OCI-LY1 (cell line): ENCODE measurements at regions not wholly inside any gene's neighbourhood (a gene's known extent, or its start where the extent isn't known, plus 50 kb on each side); places are given as distances from the start of the nearest gene placed in this dataset.

ENCODE experiments used
- H2AFZ ChIP-seq: fragments of 200-600 bp; sonication (generic), shearing (Covaris generic); 2 replicates; pipeline ENCODE4 v1.6.0; 2014; ENCODE audit warnings: antibody characterized with exemption, mild to moderate bottlenecking, low read length
- H3F3A ChIP-seq: fragments of 200-600 bp; sonication (generic), shearing (Covaris generic); 2 replicates; pipeline ENCODE4 v1.6.0; 2014; ENCODE audit warnings: mild to moderate bottlenecking, antibody characterized with exemption, low read length, moderate library complexity; ENCODE audit not compliant: insufficient read depth
- H3K27ac ChIP-seq: fragments of 200-600 bp; sonication (generic); 2 replicates; pipeline ENCODE4 v1.5.1; 2014; ENCODE audit warnings: low read length, mixed run types, mild to moderate bottlenecking, low read depth; ENCODE audit not compliant: poor library complexity, severe bottlenecking
- H3K27me3 ChIP-seq: fragments of 200-600 bp; sonication (generic); 2 replicates; pipeline ENCODE4 v1.6.0; 2014; ENCODE audit warnings: antibody characterized with exemption, mild to moderate bottlenecking, low read length, moderate library complexity; ENCODE audit not compliant: insufficient read depth
- H3K36me3 ChIP-seq: fragments of 200-600 bp; sonication (generic); 2 replicates; pipeline ENCODE4 v1.6.1; 2014; ENCODE audit warnings: mild to moderate bottlenecking, antibody characterized with exemption, low read length, moderate library complexity, mixed read lengths; ENCODE audit not compliant: insufficient read depth
- H3K4me1 ChIP-seq: fragments of 200-600 bp; sonication (generic); 2 replicates; pipeline ENCODE4 v1.5.1; 2014; ENCODE audit warnings: mild to moderate bottlenecking, low read length, moderate library complexity; ENCODE audit not compliant: insufficient read depth, severe bottlenecking
- H3K4me2 ChIP-seq: fragments of 200-600 bp; sonication (generic), shearing (Covaris generic); 2 replicates; pipeline ENCODE4 v1.6.1; 2014; ENCODE audit warnings: low read length
- H3K4me3 ChIP-seq: fragments of 200-600 bp; sonication (generic); 2 replicates; pipeline ENCODE4 v1.5.1; 2014; ENCODE audit warnings: low read length, low read depth, mild to moderate bottlenecking, mixed read lengths; ENCODE audit not compliant: poor library complexity, severe bottlenecking
- H3K79me2 ChIP-seq: fragments of 200-600 bp; shearing (Covaris generic); 2 replicates; pipeline ENCODE4 v1.6.1; 2016; ENCODE audit warnings: mixed run types, low read length, mixed read lengths; ENCODE audit not compliant: insufficient read depth
- H3K9ac ChIP-seq: fragments of 200-600 bp; sonication (generic), shearing (Covaris generic); 2 replicates; pipeline ENCODE4 v1.6.1; 2014; ENCODE audit warnings: mild to moderate bottlenecking, low read length, mixed read lengths
- H3K9me2 ChIP-seq: fragments of 200-600 bp; sonication (generic), shearing (Covaris generic); 2 replicates; pipeline ENCODE4 v1.6.1; 2014; ENCODE audit warnings: low read depth, mild to moderate bottlenecking, low read length, mixed read lengths
- H3K9me3 ChIP-seq: fragments of 200-600 bp; shearing (Covaris generic); 2 replicates; pipeline ENCODE4 v1.6.1; 2014; ENCODE audit warnings: low read length, mixed read lengths
- H4K20me1 ChIP-seq: fragments of 200-600 bp; sonication (generic), shearing (Covaris generic); 2 replicates; pipeline ENCODE4 v1.6.0; 2016; ENCODE audit warnings: mild to moderate bottlenecking, low read length; ENCODE audit not compliant: insufficient read depth
- CTCF ChIP-seq: fragments of 200-600 bp; sonication (generic), shearing (Covaris generic); IDR thresholded peaks from 2 replicates; pipeline ENCODE4 v1.5.1; 2017; ENCODE audit warnings: mild to moderate bottlenecking, antibody characterized with exemption, low read length, moderate library complexity, mixed read lengths
- EZH2 ChIP-seq: fragments of 200-600 bp; sonication (generic), shearing (Covaris generic); IDR thresholded peaks from 2 replicates; pipeline ENCODE4 v1.8.0; 2017; ENCODE audit warnings: borderline replicate concordance, mixed run types, mild to moderate bottlenecking, antibody characterized with exemption, low read length, moderate library complexity, mixed read lengths

DNA sequence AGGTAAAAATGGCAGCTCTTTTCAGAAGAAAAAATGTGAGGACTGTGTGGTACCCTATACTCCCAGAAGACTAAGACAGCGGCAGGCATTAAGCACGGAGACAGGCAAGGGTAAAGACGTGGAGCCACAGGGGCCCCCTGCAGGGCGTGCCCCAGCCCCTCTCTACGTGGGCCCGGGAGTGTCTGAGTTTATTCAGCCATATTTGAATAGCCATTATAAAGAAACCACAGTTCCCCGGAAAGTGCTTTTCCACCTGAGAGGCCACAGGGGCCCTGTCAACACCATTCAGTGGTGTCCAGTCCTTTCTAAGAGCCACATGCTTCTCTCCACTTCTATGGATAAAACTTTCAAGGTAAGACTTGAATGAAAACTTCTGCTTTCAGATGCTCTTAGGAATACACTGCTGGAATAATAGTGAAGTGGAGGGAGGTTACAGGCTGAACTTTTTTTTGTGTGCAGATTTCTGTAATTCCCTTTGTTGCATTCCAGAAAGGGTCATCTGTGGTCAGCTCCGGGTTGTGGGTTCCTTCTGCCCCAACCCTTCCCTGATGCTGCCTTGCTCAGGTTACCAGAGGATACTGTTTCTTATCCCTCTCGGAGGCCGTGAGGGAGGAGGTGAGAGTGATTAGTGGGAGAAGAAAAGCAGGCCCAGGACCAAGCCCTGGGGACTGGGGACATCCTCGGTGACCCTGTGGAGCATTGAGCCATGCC lies 58.4 kb downstream of the SLC25A47 start:
- H3K9me2 ChIP-seq, result no peaks in the 10 kb centered on the region
- no peaks in the 10 kb centered on the region for H3K79me2 ChIP-seq
- peaks cover 13% of the 10 kb centered on the region for H3K4me1 ChIP-seq
- H3K9ac ChIP-seq, result no peak overlapping the region
- H3K4me3 ChIP-seq, result no peak overlapping the region
- TF ChIP-seq EZH2, result no peak
- TF ChIP-seq CTCF, result no peak
- 0 out of 2 replicates have a peak, but pooled peaks cover 5% of the 10 kb centered on the region for H3K36me3 ChIP-seq
- H3K27ac ChIP-seq, result no peak overlapping the region
- no peak overlapping the region for H3K4me2 ChIP-seq
- H3K9me3 ChIP-seq, result no peaks in the 10 kb centered on the region
- H4K20me1 ChIP-seq, result no peaks in the 10 kb centered on the region
- no peak overlapping the region for H2AFZ ChIP-seq
- H3F3A ChIP-seq, result no peaks in the 10 kb centered on the region
- no peaks in the 10 kb centered on the region for H3K27me3 ChIP-seq

DNA sequence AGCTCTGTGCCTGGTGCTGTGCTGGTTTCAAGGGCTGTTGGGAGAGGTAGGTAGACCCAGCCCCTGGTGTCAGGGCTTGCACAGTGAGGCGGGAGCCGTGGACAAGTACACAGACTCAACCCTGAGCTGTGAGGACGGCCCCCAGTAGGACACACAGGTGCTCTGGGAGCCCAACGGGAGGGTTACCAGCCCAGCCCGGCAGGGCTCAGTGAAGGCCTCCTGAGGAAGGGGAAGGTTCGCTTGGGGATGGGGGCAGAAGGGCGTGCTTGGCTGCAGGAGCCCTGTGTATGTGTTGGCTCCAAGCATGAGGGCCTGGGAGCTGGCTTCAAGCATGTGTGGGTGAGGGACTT lies 58.9 kb downstream of the SLC25A47 start:
- no peak overlapping the region for H3K27ac ChIP-seq

DNA sequence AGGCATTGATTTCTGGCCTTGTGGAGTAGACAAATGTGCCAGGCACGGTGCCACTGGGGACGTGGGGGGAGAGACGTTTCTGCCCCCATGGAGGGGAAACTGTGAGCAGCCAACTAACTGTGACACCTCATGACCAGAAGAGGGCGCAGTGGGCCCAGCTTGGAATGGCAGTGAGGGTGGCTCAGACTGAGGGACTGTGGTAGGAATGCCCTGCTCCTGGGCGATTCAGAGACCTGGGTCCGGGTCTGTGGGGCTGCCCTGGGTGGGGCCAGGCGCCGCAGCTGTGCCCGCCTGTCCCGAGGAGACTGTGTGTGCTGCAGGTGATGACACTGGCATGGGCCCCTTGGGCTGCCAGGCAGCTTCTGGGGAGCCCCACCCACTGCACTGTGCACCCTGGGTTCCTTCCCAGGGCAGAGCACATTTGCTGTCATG lies 60.6 kb downstream of the SLC25A47 start:
- H3K4me2 ChIP-seq, result no peak overlapping the region

More for the DNA sequence above, 58.9 kb downstream of the SLC25A47 start:
- Histone ChIP-seq H3K36me3 (0 out of 2 replicates have a peak, but pooled peaks cover 5% of the 10 kb centered on the region), H3F3A (no peaks in the 10 kb centered on the region), H4K20me1 (no peaks in the 10 kb centered on the region), H3K4me3 (no peak overlapping the region), H3K9me3 (no peaks in the 10 kb centered on the region), H3K79me2 (no peaks in the 10 kb centered on the region), H3K27me3 (no peaks in the 10 kb centered on the region), H2AFZ (no peak overlapping the region), H3K9ac (no peak overlapping the region), H3K4me1 (peaks cover 8% of the 10 kb centered on the region), H3K9me2 (no peaks in the 10 kb centered on the region), H3K4me2 (no peak overlapping the region)
- no peak for TF ChIP-seq EZH2
- TF ChIP-seq CTCF, result no peak

More for the DNA sequence above, 60.6 kb downstream of the SLC25A47 start:
- Histone ChIP-seq H3K9me3 (no peaks in the 10 kb centered on the region), H3K27ac (no peak overlapping the region), H4K20me1 (no peaks in the 10 kb centered on the region), H3K27me3 (no peaks in the 10 kb centered on the region), H2AFZ (no peak overlapping the region), H3K79me2 (no peaks in the 10 kb centered on the region), H3K4me1 (no peaks in the 10 kb centered on the region), H3K4me3 (no peak overlapping the region), H3K9ac (no peak overlapping the region), H3K36me3 (0 out of 2 replicates have a peak, but pooled peaks cover 5% of the 10 kb centered on the region), H3F3A (no peaks in the 10 kb centered on the region), H3K9me2 (no peaks in the 10 kb centered on the region)
- TF ChIP-seq EZH2, result no peak
- peak; percentile 87 for TF ChIP-seq CTCF
